Spleen (tissue), 7 donors: ENCODE measurements at regions not wholly inside any gene's neighbourhood (a gene's known extent, or its start where the extent isn't known, plus 50 kb on each side); places are given as distances from the start of the nearest gene placed in this dataset.

ENCODE experiments used
- POLR2A ChIP-seq, 3 donors: fragments of 450-650 bp; IDR thresholded peaks; one replicate each; pipeline ENCODE4 v1.5.1; 2017; ENCODE audit warnings: antibody characterized with exemption in 3 of 3, mild to moderate bottlenecking in 1 of 3
- POLR2AphosphoS5 ChIP-seq, 3 donors: sonication (generic); formaldehyde crosslinking; IDR thresholded peaks; one replicate each; pipeline ENCODE4 v1.5.1; 2017; ENCODE audit warnings: antibody characterized with exemption in 3 of 3
- TF ChIP-seq, protein P1 (sequence below), 11 experiments: fragments of 200-600 bp in 7 of 11; fragments of 450-650 bp in 4 of 11; sonication (generic) in 4 of 11; IDR thresholded peaks in 8 of 11; conservative IDR thresholded peaks in 3 of 11; 1 replicate in 7 of 11; 2 replicates in 4 of 11; pipeline versions ENCODE4 v1.4.0 to v1.8.0; 2016 to 2021; ENCODE audit warnings: antibody characterized with exemption in 11 of 11, inconsistent platforms in 4 of 11, mild to moderate bottlenecking in 1 of 11
- donor health status: DM: no; HTN: no; CAD: no; lungs with moderate emphysema.
- donor health status: DM: no; HTN: no; CAD: no.
- donor health status: DM: no; HTN: no; CAD: no.

DNA sequence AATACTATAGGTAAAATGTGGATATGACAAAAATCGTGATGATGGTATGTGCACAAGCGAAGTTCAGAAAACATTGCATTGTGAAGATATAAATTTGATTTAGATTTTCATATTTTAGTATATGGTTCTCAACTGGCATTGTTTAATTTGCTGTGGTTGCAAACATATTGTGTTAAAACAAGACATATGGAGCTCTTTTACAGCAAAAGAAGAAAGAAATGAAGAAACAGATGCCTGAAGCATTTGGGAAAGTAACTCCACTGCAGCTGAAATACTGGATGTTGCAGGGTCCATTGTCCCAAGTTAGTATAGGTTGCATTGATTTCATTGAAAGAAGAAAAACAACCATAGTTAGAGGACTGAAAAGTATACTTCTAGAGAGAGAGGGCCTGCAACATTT lies 185.8 kb upstream of the SSTR1 start:
- TF ChIP-seq, protein P1, sequence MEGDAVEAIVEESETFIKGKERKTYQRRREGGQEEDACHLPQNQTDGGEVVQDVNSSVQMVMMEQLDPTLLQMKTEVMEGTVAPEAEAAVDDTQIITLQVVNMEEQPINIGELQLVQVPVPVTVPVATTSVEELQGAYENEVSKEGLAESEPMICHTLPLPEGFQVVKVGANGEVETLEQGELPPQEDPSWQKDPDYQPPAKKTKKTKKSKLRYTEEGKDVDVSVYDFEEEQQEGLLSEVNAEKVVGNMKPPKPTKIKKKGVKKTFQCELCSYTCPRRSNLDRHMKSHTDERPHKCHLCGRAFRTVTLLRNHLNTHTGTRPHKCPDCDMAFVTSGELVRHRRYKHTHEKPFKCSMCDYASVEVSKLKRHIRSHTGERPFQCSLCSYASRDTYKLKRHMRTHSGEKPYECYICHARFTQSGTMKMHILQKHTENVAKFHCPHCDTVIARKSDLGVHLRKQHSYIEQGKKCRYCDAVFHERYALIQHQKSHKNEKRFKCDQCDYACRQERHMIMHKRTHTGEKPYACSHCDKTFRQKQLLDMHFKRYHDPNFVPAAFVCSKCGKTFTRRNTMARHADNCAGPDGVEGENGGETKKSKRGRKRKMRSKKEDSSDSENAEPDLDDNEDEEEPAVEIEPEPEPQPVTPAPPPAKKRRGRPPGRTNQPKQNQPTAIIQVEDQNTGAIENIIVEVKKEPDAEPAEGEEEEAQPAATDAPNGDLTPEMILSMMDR (IDR thresholded peaks at IDR 0.05 in 8 of 11, conservative IDR thresholded peaks at IDR 0.05 in 3 of 11) = no peak
- TF ChIP-seq POLR2A (IDR thresholded peaks at IDR 0.05) = no peak
- no peak for TF ChIP-seq POLR2AphosphoS5 (IDR thresholded peaks at IDR 0.05)
